ENCODE measurements at regions not wholly inside any gene's neighbourhood (a gene's known extent, or its start where the extent isn't known, plus 50 kb on each side); places are given as distances from the start of the nearest gene placed in this dataset.

DNA sequence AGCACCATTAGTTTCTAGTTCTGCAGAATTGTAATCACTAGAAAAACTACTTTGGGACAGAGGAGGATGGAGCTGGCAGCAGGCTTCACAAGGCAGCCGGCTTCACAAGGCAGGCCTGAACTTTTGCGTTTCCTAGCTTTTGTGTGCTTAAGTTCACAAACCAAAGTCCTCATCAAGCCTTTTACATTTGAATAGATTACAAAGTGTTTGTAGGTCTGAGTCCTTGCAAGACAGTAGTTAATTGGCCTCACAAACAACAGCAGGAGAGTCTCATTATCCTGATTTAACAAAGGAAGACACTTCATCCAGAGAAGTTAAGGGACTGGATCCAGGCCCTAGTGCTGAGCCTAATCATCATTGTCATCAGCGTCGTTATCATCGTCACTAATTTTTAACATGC lies 147.8 kb upstream of the AUTS2 start:
- TF ChIP-seq, protein P1, sequence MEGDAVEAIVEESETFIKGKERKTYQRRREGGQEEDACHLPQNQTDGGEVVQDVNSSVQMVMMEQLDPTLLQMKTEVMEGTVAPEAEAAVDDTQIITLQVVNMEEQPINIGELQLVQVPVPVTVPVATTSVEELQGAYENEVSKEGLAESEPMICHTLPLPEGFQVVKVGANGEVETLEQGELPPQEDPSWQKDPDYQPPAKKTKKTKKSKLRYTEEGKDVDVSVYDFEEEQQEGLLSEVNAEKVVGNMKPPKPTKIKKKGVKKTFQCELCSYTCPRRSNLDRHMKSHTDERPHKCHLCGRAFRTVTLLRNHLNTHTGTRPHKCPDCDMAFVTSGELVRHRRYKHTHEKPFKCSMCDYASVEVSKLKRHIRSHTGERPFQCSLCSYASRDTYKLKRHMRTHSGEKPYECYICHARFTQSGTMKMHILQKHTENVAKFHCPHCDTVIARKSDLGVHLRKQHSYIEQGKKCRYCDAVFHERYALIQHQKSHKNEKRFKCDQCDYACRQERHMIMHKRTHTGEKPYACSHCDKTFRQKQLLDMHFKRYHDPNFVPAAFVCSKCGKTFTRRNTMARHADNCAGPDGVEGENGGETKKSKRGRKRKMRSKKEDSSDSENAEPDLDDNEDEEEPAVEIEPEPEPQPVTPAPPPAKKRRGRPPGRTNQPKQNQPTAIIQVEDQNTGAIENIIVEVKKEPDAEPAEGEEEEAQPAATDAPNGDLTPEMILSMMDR (IDR thresholded peaks at IDR 0.05; ENCODE audit: insufficient read depth, low read length, poor library complexity, severe bottlenecking): no peak
- Histone ChIP-seq H3K4me3 (replicated peaks; ENCODE audit: low read depth, low read length) (no peak overlapping the region), H3K27me3 (replicated peaks; ENCODE audit: control insufficient read depth, insufficient read depth, low read length) (no peaks in the 10 kb centered on the region), H3K36me3 (ENCODE audit: control insufficient read depth, insufficient read depth, low read length) (no peaks in the 10 kb centered on the region)
- DNase-seq (ENCODE audit: extremely low read depth, insufficient read length): no peak

DNA sequence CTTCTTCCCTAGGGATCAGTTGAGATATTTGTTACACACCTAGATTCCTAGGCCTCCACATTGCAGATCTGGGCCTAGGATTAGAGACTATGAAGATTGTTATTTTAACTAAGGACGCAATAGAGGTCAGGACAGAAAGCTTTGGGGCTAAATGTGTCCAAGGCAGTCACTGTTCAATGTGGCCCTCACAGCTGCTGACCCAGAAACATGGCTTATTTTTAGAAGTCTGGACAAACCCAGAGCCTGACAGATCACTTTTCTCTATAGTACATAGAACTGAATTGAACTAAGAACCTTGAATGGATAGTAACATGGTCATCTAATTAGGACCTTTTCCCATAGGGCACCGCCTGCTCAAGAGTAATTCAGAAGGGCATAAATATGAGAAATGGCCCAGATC lies 146.6 kb upstream of the AUTS2 start:
- TF ChIP-seq, protein P1 (IDR thresholded peaks at IDR 0.05; ENCODE audit: insufficient read depth, low read length, poor library complexity, severe bottlenecking): no peak

DNA sequence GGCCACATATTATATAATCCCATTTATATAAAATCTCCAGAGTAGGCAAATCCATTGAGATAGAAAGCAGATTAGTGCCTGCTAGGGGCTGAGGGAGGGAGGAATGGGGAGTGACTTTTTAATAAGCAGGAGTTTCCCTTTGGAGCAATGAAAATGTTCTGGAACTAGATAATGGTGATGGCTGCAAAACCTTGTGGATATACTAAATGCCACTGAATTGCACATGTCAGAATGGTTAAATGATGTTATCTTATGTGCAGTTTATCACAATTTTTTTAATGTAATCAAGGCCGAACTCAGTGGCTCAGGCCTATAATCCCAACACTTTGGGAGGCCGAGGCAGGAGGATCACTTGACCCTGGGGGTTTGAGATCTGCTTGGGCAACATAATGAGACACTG lies 145.5 kb upstream of the AUTS2 start:
- Histone ChIP-seq H3K36me3 (ENCODE audit: control insufficient read depth, insufficient read depth, low read length) (no peaks in the 10 kb centered on the region), H3K4me3 (replicated peaks; ENCODE audit: low read depth, low read length) (no peak overlapping the region), H3K27me3 (replicated peaks; ENCODE audit: control insufficient read depth, insufficient read depth, low read length) (no peaks in the 10 kb centered on the region)
- DNase-seq (ENCODE audit: extremely low read depth, insufficient read length): no peak
- TF ChIP-seq, protein P1 (IDR thresholded peaks at IDR 0.05; ENCODE audit: insufficient read depth, low read length, poor library complexity, severe bottlenecking): no peak

More for the DNA sequence above, 146.6 kb upstream of the AUTS2 start:
- H3K27me3 ChIP-seq (replicated peaks; ENCODE audit: control insufficient read depth, insufficient read depth, low read length): no peaks in the 10 kb centered on the region
- DNase-seq (ENCODE audit: extremely low read depth, insufficient read length): no peak
- H3K4me3 ChIP-seq (replicated peaks; ENCODE audit: low read depth, low read length): no peak overlapping the region
- H3K36me3 ChIP-seq (ENCODE audit: control insufficient read depth, insufficient read depth, low read length): no peaks in the 10 kb centered on the region

GRCh38 chr7:69457595-69458504 lies 140.4 kb upstream of the AUTS2 start:
- TF ChIP-seq, protein P1 (IDR thresholded peaks at IDR 0.05; ENCODE audit: insufficient read depth, low read length, poor library complexity, severe bottlenecking): no peak
- Histone ChIP-seq H3K36me3 (ENCODE audit: control insufficient read depth, insufficient read depth, low read length) (no peaks in the 10 kb centered on the region), H3K27me3 (replicated peaks; ENCODE audit: control insufficient read depth, insufficient read depth, low read length) (no peaks in the 10 kb centered on the region; the same call in 1 of the 2 replicates), H3K4me3 (replicated peaks; ENCODE audit: low read depth, low read length) (no peak overlapping the region)
- DNase-seq (ENCODE audit: extremely low read depth, insufficient read length): no peak

GRCh38 chr7:69464035-69464434 lies 134.2 kb upstream of the AUTS2 start:
- TF ChIP-seq, protein P1 (IDR thresholded peaks at IDR 0.05; ENCODE audit: insufficient read depth, low read length, poor library complexity, severe bottlenecking): no peak

More at GRCh38 chr7:69464035-69464434, 134.2 kb upstream of the AUTS2 start:
- Histone ChIP-seq H3K36me3 (ENCODE audit: control insufficient read depth, insufficient read depth, low read length) (no peaks in the 10 kb centered on the region), H3K4me3 (replicated peaks; ENCODE audit: low read depth, low read length) (no peak overlapping the region), H3K27me3 (replicated peaks; ENCODE audit: control insufficient read depth, insufficient read depth, low read length) (no peaks in the 10 kb centered on the region; the same call in 1 of the 2 replicates)
- no peak for DNase-seq (ENCODE audit: extremely low read depth, insufficient read length)

Measured in GM06990 (cell line).